IMR-90 (cell line): ENCODE measurements at regions not wholly inside any gene's neighbourhood (a gene's known extent, or its start where the extent isn't known, plus 50 kb on each side); places are given as distances from the start of the nearest gene placed in this dataset.

Source experiments
- ATAC-seq: fragments of 200-7000 bp; cut with Tn5 transposase; 2 replicates; pipeline ENCODE4 v1.9.1; 2020; ENCODE audit warnings: low read depth, mild to moderate bottlenecking, moderate library complexity
- BruUV-seq: library from RNA; stranded (reverse); fragments of 400-500 nt; replicated peaks from 2 replicates; lab custom pipeline; 2021; lab: Mats Ljungman, UMichigan
- CTCF ChIA-PET: fragments of 300-600 bp; formaldehyde crosslinking; extraction: SDS; loops from one replicate; lab custom pipeline; 2021; ENCODE audit warnings: antibody characterized with exemption; lab: Yijun Ruan, JAX
- POLR2A ChIA-PET: fragments of 300-600 bp; sonication (Branson Sonifier 250); formaldehyde crosslinking; loops from one replicate; lab custom pipeline; 2022; ENCODE audit warnings: antibody characterized with exemption; ENCODE audit not compliant: unreplicated experiment; lab: Charles Lee
- DNase-seq: peaks from one replicate; pipeline ENCODE4 v3.0.0; 2013
- H2AFZ ChIP-seq: replicated peaks from 2 replicates; pipeline ENCODE3; 2013; ENCODE audit warnings: low read length, mild to moderate bottlenecking; ENCODE audit not compliant: poor library complexity
- H2AK5ac ChIP-seq: 2 replicates; pipeline ENCODE4 v1.6.1; 2013; ENCODE audit warnings: low read depth, low read length, inconsistent platforms
- H2AK9ac ChIP-seq: replicated peaks from 2 replicates; pipeline ENCODE3; 2013; ENCODE audit warnings: mild to moderate bottlenecking, low read depth, low read length, moderate library complexity; ENCODE audit not compliant: poor library complexity
- H2BK120ac ChIP-seq: 2 replicates; pipeline ENCODE4 v1.6.1; 2013; ENCODE audit warnings: low read depth, low read length, inconsistent platforms
- H2BK15ac ChIP-seq: 3 replicates; pipeline ENCODE4 v1.6.1; 2013; ENCODE audit warnings: low read depth, low read length, inconsistent platforms
- H2BK20ac ChIP-seq: 2 replicates; pipeline ENCODE4 v1.6.1; 2013; ENCODE audit warnings: low read depth, mild to moderate bottlenecking, inconsistent platforms, low read length, moderate library complexity
- H2BK5ac ChIP-seq: 2 replicates; pipeline ENCODE4 v1.6.1; 2013; ENCODE audit warnings: mild to moderate bottlenecking, low read depth, low read length, inconsistent platforms; ENCODE audit not compliant: poor library complexity, severe bottlenecking
- H3K14ac ChIP-seq: replicated peaks from 2 replicates; pipeline ENCODE4 v1.6.1; 2013; ENCODE audit warnings: low read depth, low read length, inconsistent platforms
- H3K18ac ChIP-seq: 2 replicates; pipeline ENCODE4 v1.6.1; 2013; ENCODE audit warnings: low read depth, low read length, control low read depth
- H3K23ac ChIP-seq: 2 replicates; pipeline ENCODE4 v1.6.1; 2013; ENCODE audit warnings: low read depth, low read length, inconsistent platforms
- H3K27ac ChIP-seq: 2 replicates; pipeline ENCODE4 v1.5.1; 2013; ENCODE audit warnings: mild to moderate bottlenecking, control low read depth, low read length; ENCODE audit not compliant: insufficient read depth
- H3K27me3 ChIP-seq: 2 replicates; pipeline ENCODE4 v1.6.1; 2013; ENCODE audit warnings: low read length; ENCODE audit not compliant: control insufficient read depth, insufficient read depth
- H3K36me3 ChIP-seq: 2 replicates; pipeline ENCODE4 v1.6.1; 2013; ENCODE audit warnings: low read length, mixed read lengths; ENCODE audit not compliant: control insufficient read depth, insufficient read depth
- H3K4ac ChIP-seq: 2 replicates; pipeline ENCODE4 v1.6.1; 2013; ENCODE audit warnings: low read depth, low read length, inconsistent platforms
- H3K4me1 ChIP-seq: 2 replicates; pipeline ENCODE4 v1.6.1; 2013; ENCODE audit warnings: low read length, mixed read lengths; ENCODE audit not compliant: control insufficient read depth, insufficient read depth
- H3K4me2 ChIP-seq: 2 replicates; pipeline ENCODE4 v1.6.1; 2013; ENCODE audit warnings: low read depth, mild to moderate bottlenecking, control low read depth, low read length, moderate library complexity
- H3K4me3 ChIP-seq: 2 replicates; pipeline ENCODE4 v1.5.1; 2013; ENCODE audit warnings: low read depth, mild to moderate bottlenecking, control low read depth, low read length, moderate library complexity; ENCODE audit not compliant: insufficient read depth
- H3K56ac ChIP-seq: 2 replicates; pipeline ENCODE4 v1.6.1; 2013; ENCODE audit warnings: low read length, inconsistent platforms; ENCODE audit not compliant: insufficient read depth; ENCODE audit errors: extremely low read depth
- H3K79me1 ChIP-seq, 2 experiments: 2 replicates each; pipeline ENCODE4 v1.6.1; 2013; ENCODE audit warnings: low read length in 2 of 2, inconsistent platforms in 1 of 2, low read depth in 1 of 2
- H3K9ac ChIP-seq: 2 replicates; pipeline ENCODE4 v1.6.1; 2013; ENCODE audit warnings: low read depth, low read length, control low read depth
- H3K9me1 ChIP-seq: 2 replicates; pipeline ENCODE4 v1.6.1; 2013; ENCODE audit warnings: low read length, inconsistent platforms; ENCODE audit not compliant: insufficient read depth
- H3K9me3 ChIP-seq: 2 replicates; pipeline ENCODE4 v1.6.1; 2013; ENCODE audit warnings: low read length; ENCODE audit not compliant: control insufficient read depth, insufficient read depth
- H4K20me1 ChIP-seq: 2 replicates; pipeline ENCODE4 v1.6.1; 2013; ENCODE audit warnings: low read length, inconsistent platforms; ENCODE audit not compliant: insufficient read depth
- H4K5ac ChIP-seq: 2 replicates; pipeline ENCODE4 v1.6.1; 2013; ENCODE audit warnings: mild to moderate bottlenecking, low read depth, low read length, control low read depth
- H4K8ac ChIP-seq, 2 experiments: 2 replicates each; pipeline ENCODE4 v1.6.1; 2013; ENCODE audit warnings: low read depth in 2 of 2, low read length in 2 of 2, control low read depth in 1 of 2, inconsistent platforms in 1 of 2
- H4K91ac ChIP-seq: 2 replicates; pipeline ENCODE4 v1.6.1; 2013; ENCODE audit warnings: low read depth, low read length, inconsistent platforms; ENCODE audit not compliant: insufficient read depth
- BHLHE40 ChIP-seq: fragments of 150-350 bp; IDR thresholded peaks from 2 replicates; pipeline ENCODE4 v1.6.1; 2016; ENCODE audit warnings: mild to moderate bottlenecking, low read depth, low read length
- CEBPB ChIP-seq: IDR thresholded peaks from 2 replicates; pipeline ENCODE4 v1.6.1; 2012; ENCODE audit warnings: low read depth, low read length, improper control_type of control experiment
- CHD1 ChIP-seq: IDR thresholded peaks from 2 replicates; pipeline ENCODE4 v1.6.1; 2012; ENCODE audit warnings: low read depth, low read length, improper control_type of control experiment
- FOS ChIP-seq: fragments of 150-350 bp; IDR thresholded peaks from 2 replicates; pipeline ENCODE4 v1.6.1; 2016; ENCODE audit warnings: low read depth, low read length
- MAFK ChIP-seq: IDR thresholded peaks from 2 replicates; pipeline ENCODE4 v1.6.1; 2012; ENCODE audit warnings: low read depth, low read length, improper control_type of control experiment
- MAZ ChIP-seq: IDR thresholded peaks from 2 replicates; pipeline ENCODE4 v1.6.1; 2012; ENCODE audit warnings: low read depth, mild to moderate bottlenecking, low read length, improper control_type of control experiment, moderate library complexity, borderline replicate concordance
- MXI1 ChIP-seq: IDR thresholded peaks from 2 replicates; pipeline ENCODE4 v1.6.1; 2012; ENCODE audit warnings: low read depth, mild to moderate bottlenecking, low read length, moderate library complexity, borderline replicate concordance
- NFE2L2 ChIP-seq: fragments of 150-350 bp; IDR thresholded peaks from 2 replicates; pipeline ENCODE4 v1.6.1; 2016; ENCODE audit warnings: low read depth, mild to moderate bottlenecking, low read length
- POLR2A ChIP-seq: IDR thresholded peaks from 2 replicates; pipeline ENCODE4 v1.6.1; 2012; ENCODE audit warnings: mild to moderate bottlenecking, low read depth, low read length
- RAD21 ChIP-seq: IDR thresholded peaks from 2 replicates; pipeline ENCODE4 v1.6.1; 2012; ENCODE audit warnings: low read length, improper control_type of control experiment
- RCOR1 ChIP-seq: IDR thresholded peaks from 2 replicates; pipeline ENCODE4 v1.6.1; 2012; ENCODE audit warnings: mild to moderate bottlenecking, low read length, improper control_type of control experiment; ENCODE audit not compliant: insufficient replicate concordance
- RFX5 ChIP-seq: IDR thresholded peaks from 2 replicates; pipeline ENCODE4 v1.8.0; 2012; ENCODE audit warnings: low read depth, mild to moderate bottlenecking, low read length, moderate library complexity
- SMC3 ChIP-seq: fragments of 150-350 bp; IDR thresholded peaks from 2 replicates; pipeline ENCODE4 v1.6.1; 2016; ENCODE audit warnings: low read depth, mild to moderate bottlenecking, antibody characterized with exemption, low read length, moderate library complexity
- WGBS, 2 experiments: methylation state at CpG; one replicate each; pipeline versions ENCODE4 v1.1.5 to v1.1.7; 2013; ENCODE audit warnings: missing lambda C conversion rate in 2 of 2; ENCODE audit not compliant: insufficient read length in 1 of 2; ENCODE audit errors: extremely low coverage in 2 of 2; 5-methylcytosine and 5-hydroxymethylcytosine counted together
- dilution Hi-C: fragments of 300-500 bp; cut with HindIII; formaldehyde crosslinking; loops from one replicate; pipeline ENCODE4 v1.14.3; 2018; ENCODE audit warnings: low sequenced_read_pairs; ENCODE audit not compliant: unreplicated experiment
- in situ Hi-C: fragments of 300-500 bp; cut with MboI; formaldehyde crosslinking; loops from 3 replicates; pipeline ENCODE4 v1.14.3; 2019; ENCODE audit warnings: low sequenced_read_pairs, inconsistent platforms, mixed read lengths
- intact Hi-C: fragments of 100-400 bp; cut with micrococcal nuclease; formaldehyde crosslinking; loops from 2 replicates; pipeline ENCODE4 v1.10.0; 2022
- TF ChIP-seq, protein P1 (sequence below): fragments of 150-350 bp; IDR thresholded peaks from 2 replicates; pipeline ENCODE4 v1.6.1; 2017; ENCODE audit warnings: mild to moderate bottlenecking, antibody characterized with exemption, low read length, low read depth
- TF ChIP-seq, protein P2 (sequence below): fragments of 150-350 bp; IDR thresholded peaks from 2 replicates; pipeline ENCODE4 v1.6.1; 2016; ENCODE audit warnings: low read depth, mild to moderate bottlenecking, low read length, moderate library complexity, borderline replicate concordance
- TF ChIP-seq, protein P3 (sequence below): conservative IDR thresholded peaks from 2 replicates; pipeline ENCODE4 v1.5.1; 2012; ENCODE audit warnings: mild to moderate bottlenecking, low read depth, low read length, improper control_type of control experiment

DNA sequence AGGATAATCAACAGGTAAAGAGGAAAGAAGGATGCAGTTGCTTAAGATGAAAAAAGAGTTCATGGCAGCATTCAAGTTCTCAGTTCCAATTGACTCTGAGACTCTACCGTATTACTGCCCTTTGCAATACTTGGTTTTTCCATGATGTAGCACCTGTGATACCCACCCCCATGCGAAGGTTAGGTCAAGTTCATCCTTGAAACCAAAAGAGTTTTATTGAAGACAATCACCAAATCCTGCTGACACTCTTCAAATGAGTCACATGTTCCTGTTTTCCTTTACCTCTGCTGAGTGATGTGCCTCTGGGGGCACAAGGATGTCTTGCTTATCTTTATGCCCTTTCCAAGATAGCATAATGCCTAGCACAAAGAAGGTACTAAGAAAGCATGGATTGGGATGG lies 111.3 kb upstream of the SLC7A14 start:
- in situ Hi-C loops (loop anchor here (10.0 kb wide), 1 partner anchor 272 kb away; no protein-coding TSS in a partner anchor), intact Hi-C loops (no loop called here), dilution Hi-C loops (no loop called here)
- H2BK5ac ChIP-seq, result no peak overlapping the region
- WGBS, 2 experiments, result 100% methylated on average over 1 of the region's 2 CpGs; no CpG with 5 or more reads in 1 of the 2 experiments
- peaks cover 5% of the 10 kb centered on the region for H3K4me1 ChIP-seq
- H2AK5ac ChIP-seq, result 0 out of 2 replicates have a peak overlapping the region, but pooled peaks have one; percentile 23
- H2AFZ ChIP-seq, result no peak overlapping the region
- no TSS peak for BruUV-seq
- ChIA-PET CTCF (no interaction called here), POLR2A (no interaction called here)
- no peak overlapping the region for H3K14ac ChIP-seq
- no peaks in the 10 kb centered on the region for H3K27me3 ChIP-seq
- peak overlapping the region; percentile 3; the same call in 1 of the 3 replicates for H2BK15ac ChIP-seq
- no peak overlapping the region for H3K23ac ChIP-seq
- peaks cover 7% of the 10 kb centered on the region for H3K9me1 ChIP-seq
- no peak overlapping the region for H3K9ac ChIP-seq
- no peak overlapping the region for H3K56ac ChIP-seq
- no peak overlapping the region for H4K5ac ChIP-seq
- H3K79me1 ChIP-seq, result no peaks in the 10 kb centered on the region
- peak overlapping the region; percentile 33 for H3K4ac ChIP-seq
- no peak overlapping the region; the same call in 1 of the 2 replicates for H3K18ac ChIP-seq
- no peaks in the 10 kb centered on the region for H3K9me3 ChIP-seq
- H2AK9ac ChIP-seq, result no peak overlapping the region
- H4K8ac ChIP-seq, result no peak overlapping the region
- TF ChIP-seq MXI1 (no peak), RAD21 (no peak), MAFK (no peak), NFE2L2 (no peak), CHD1 (no peak), CEBPB (no peak), RCOR1 (no peak), RFX5 (no peak), BHLHE40 (no peak), FOS (no peak), POLR2A (no peak), SMC3 (no peak), MAZ (no peak)
- TF ChIP-seq, protein P1, sequence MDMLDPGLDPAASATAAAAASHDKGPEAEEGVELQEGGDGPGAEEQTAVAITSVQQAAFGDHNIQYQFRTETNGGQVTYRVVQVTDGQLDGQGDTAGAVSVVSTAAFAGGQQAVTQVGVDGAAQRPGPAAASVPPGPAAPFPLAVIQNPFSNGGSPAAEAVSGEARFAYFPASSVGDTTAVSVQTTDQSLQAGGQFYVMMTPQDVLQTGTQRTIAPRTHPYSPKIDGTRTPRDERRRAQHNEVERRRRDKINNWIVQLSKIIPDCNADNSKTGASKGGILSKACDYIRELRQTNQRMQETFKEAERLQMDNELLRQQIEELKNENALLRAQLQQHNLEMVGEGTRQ, result no peak
- TF ChIP-seq, protein P2, sequence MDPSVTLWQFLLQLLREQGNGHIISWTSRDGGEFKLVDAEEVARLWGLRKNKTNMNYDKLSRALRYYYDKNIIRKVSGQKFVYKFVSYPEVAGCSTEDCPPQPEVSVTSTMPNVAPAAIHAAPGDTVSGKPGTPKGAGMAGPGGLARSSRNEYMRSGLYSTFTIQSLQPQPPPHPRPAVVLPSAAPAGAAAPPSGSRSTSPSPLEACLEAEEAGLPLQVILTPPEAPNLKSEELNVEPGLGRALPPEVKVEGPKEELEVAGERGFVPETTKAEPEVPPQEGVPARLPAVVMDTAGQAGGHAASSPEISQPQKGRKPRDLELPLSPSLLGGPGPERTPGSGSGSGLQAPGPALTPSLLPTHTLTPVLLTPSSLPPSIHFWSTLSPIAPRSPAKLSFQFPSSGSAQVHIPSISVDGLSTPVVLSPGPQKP, result no peak
- TF ChIP-seq, protein P3, sequence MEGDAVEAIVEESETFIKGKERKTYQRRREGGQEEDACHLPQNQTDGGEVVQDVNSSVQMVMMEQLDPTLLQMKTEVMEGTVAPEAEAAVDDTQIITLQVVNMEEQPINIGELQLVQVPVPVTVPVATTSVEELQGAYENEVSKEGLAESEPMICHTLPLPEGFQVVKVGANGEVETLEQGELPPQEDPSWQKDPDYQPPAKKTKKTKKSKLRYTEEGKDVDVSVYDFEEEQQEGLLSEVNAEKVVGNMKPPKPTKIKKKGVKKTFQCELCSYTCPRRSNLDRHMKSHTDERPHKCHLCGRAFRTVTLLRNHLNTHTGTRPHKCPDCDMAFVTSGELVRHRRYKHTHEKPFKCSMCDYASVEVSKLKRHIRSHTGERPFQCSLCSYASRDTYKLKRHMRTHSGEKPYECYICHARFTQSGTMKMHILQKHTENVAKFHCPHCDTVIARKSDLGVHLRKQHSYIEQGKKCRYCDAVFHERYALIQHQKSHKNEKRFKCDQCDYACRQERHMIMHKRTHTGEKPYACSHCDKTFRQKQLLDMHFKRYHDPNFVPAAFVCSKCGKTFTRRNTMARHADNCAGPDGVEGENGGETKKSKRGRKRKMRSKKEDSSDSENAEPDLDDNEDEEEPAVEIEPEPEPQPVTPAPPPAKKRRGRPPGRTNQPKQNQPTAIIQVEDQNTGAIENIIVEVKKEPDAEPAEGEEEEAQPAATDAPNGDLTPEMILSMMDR, result no peak
- H2BK20ac ChIP-seq, result peak overlapping the region; percentile 3; the same call in 1 of the 2 replicates
- no peak overlapping the region for H3K4me2 ChIP-seq
- H3K4me3 ChIP-seq, result no peak overlapping the region
- DNase-seq (no peak), ATAC-seq (no peak)
- no peak overlapping the region for H4K91ac ChIP-seq
- H3K27ac ChIP-seq, result no peak overlapping the region
- no peaks in the 10 kb centered on the region for H4K20me1 ChIP-seq
- no peaks in the 10 kb centered on the region for H3K36me3 ChIP-seq
- H2BK120ac ChIP-seq, result peak overlapping the region; percentile 64
